ENCODE measurements at regions not wholly inside any gene's neighbourhood (a gene's known extent, or its start where the extent isn't known, plus 50 kb on each side); places are given as distances from the start of the nearest gene placed in this dataset.

GRCh38 chr2:16124881-16125613 lies 184.7 kb downstream of the MYCN start:
- DNase-seq (ENCODE audit: low spot score) (no peak), ATAC-seq (ENCODE audit: low read depth) (no peak)
- Histone ChIP-seq H3K9me3 (ENCODE audit: severe bottlenecking) (no peaks in the 10 kb centered on the region), H3K36me3 (ENCODE audit: low read depth) (no peaks in the 10 kb centered on the region), H3K27me3 (ENCODE audit: insufficient read depth, poor library complexity, severe bottlenecking) (no peaks in the 10 kb centered on the region), H3K4me1 (ENCODE audit: insufficient read depth, poor library complexity, severe bottlenecking) (peaks cover 4% of the 10 kb centered on the region), H3K4me3 (ENCODE audit: severe bottlenecking) (no peak overlapping the region), H3K27ac (ENCODE audit: poor library complexity, severe bottlenecking) (no peak overlapping the region)
- TF ChIP-seq CTCF (IDR thresholded peaks at IDR 0.05; ENCODE audit: poor library complexity, severe bottlenecking), result no peak

DNA sequence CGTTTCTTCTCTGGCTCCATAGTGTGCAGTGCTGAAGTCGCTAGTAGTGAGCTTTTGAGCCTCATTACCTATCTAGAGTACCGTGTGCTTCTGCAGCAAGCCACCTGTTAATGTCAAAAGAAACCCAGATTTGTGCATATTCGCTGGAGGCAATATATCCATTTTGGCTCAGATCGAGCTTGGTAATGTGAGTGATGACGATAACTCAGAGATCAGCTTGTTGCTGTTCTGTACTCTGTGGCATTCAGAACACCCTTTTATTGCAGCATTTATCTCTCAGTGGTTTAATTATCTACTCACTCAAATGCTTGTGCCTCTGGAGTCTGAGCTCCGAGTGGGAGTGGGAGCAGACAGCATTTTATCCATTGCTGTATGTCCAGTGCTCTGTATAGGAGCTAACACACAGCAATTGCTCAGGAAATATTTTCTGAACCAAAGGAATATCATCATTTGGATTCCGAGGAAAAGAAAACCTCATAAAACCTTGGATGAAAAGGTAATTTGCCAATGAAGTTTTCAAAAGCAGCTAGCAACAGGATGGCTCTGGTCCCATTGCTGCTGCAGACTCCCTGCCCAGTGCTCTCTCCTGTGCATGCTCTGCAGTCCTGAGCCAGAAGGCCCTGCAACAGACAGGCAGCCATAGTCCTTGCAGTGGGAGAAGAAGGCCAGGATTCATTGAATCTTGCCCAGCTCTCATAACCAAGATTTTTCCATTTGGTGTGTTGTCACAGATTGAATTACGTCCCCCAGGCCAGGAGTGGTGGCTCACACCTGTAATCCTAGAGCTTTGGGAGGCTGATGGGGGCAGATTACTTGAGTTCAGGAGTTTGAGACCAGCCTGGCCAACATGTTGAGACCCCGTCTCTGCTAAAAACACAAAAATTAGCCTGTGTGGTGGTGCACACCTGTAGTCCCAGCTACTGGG lies 183.8 kb downstream of the MYCN start:
- no peaks in the 10 kb centered on the region for H3K27me3 ChIP-seq (ENCODE audit: insufficient read depth, poor library complexity, severe bottlenecking)
- DNase-seq (ENCODE audit: low spot score) (no peak), ATAC-seq (ENCODE audit: low read depth) (no peak)
- no peak overlapping the region for H3K4me3 ChIP-seq (ENCODE audit: severe bottlenecking)
- no peak overlapping the region for H3K27ac ChIP-seq (ENCODE audit: poor library complexity, severe bottlenecking)
- no peak for TF ChIP-seq CTCF (IDR thresholded peaks at IDR 0.05; ENCODE audit: poor library complexity, severe bottlenecking)
- no peaks in the 10 kb centered on the region for H3K36me3 ChIP-seq (ENCODE audit: low read depth)
- H3K4me1 ChIP-seq (ENCODE audit: insufficient read depth, poor library complexity, severe bottlenecking), result peaks cover 4% of the 10 kb centered on the region
- H3K9me3 ChIP-seq (ENCODE audit: severe bottlenecking), result no peaks in the 10 kb centered on the region

GRCh38 chr2:16123421-16123820 lies 183.1 kb downstream of the MYCN start:
- no peak for ATAC-seq (ENCODE audit: low read depth)

DNA sequence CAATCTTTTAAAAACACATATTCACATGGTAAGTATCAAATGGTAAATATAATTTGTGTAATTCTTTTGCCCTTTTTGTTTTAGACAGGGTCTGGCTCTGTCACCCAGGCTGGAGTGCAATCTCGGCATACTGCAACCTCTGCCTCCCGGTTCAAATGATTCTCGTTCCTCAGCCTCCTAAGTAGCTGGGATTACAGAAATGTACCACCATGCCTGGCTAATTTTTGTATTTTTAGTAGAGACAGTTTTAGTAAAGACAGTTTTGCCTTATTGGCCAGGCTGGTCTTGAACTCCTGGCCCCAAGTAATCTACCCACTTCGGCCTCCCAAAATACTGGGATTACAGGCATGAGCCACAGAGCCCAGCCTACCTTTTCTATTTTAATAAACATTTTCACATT lies 182.2 kb downstream of the MYCN start:
- ATAC-seq (ENCODE audit: low read depth) (no peak), DNase-seq (ENCODE audit: low spot score) (no peak)
- Histone ChIP-seq H3K4me1 (ENCODE audit: insufficient read depth, poor library complexity, severe bottlenecking) (peaks cover 4% of the 10 kb centered on the region), H3K27ac (ENCODE audit: poor library complexity, severe bottlenecking) (no peak overlapping the region), H3K9me3 (ENCODE audit: severe bottlenecking) (no peaks in the 10 kb centered on the region), H3K27me3 (ENCODE audit: insufficient read depth, poor library complexity, severe bottlenecking) (no peaks in the 10 kb centered on the region), H3K36me3 (ENCODE audit: low read depth) (no peaks in the 10 kb centered on the region), H3K4me3 (ENCODE audit: severe bottlenecking) (no peak overlapping the region)
- no peak for TF ChIP-seq CTCF (IDR thresholded peaks at IDR 0.05; ENCODE audit: poor library complexity, severe bottlenecking)

More at GRCh38 chr2:16123421-16123820, 183.1 kb downstream of the MYCN start:
- H3K27me3 ChIP-seq (ENCODE audit: insufficient read depth, poor library complexity, severe bottlenecking), result no peaks in the 10 kb centered on the region
- no peak for TF ChIP-seq CTCF (IDR thresholded peaks at IDR 0.05; ENCODE audit: poor library complexity, severe bottlenecking)
- H3K36me3 ChIP-seq (ENCODE audit: low read depth), result no peaks in the 10 kb centered on the region
- no peak for DNase-seq (ENCODE audit: low spot score)
- H3K9me3 ChIP-seq (ENCODE audit: severe bottlenecking), result no peaks in the 10 kb centered on the region
- H3K4me3 ChIP-seq (ENCODE audit: severe bottlenecking), result no peak overlapping the region
- H3K27ac ChIP-seq (ENCODE audit: poor library complexity, severe bottlenecking), result no peak overlapping the region
- peaks cover 4% of the 10 kb centered on the region for H3K4me1 ChIP-seq (ENCODE audit: insufficient read depth, poor library complexity, severe bottlenecking)

All from RWPE2 (cell line).